AG04450 (cell line): ENCODE measurements at regions not wholly inside any gene's neighbourhood (a gene's known extent, or its start where the extent isn't known, plus 50 kb on each side); places are given as distances from the start of the nearest gene placed in this dataset.
A peak's percentile ranks its signal among the peaks of the same experiment; 100 is the strongest.

ENCODE experiments used
- CTCF ChIA-PET: fragments of 300-600, 350-600 bp; formaldehyde crosslinking; extraction: SDS; loops from one replicate; lab custom pipeline; 2022; ENCODE audit warnings: antibody characterized with exemption, inconsistent platforms; lab: Charles Lee
- POLR2A ChIA-PET: fragments of 350-600 bp; formaldehyde crosslinking; extraction: SDS; loops from one replicate; lab custom pipeline; 2021; ENCODE audit warnings: antibody characterized with exemption, inconsistent platforms; lab: Yijun Ruan, JAX
- DNase-seq: peaks from one replicate; pipeline ENCODE4 v3.0.0-alpha.2; 2011; ENCODE audit warnings: low read depth, low spot score
- H3K27ac ChIP-seq: one replicate; pipeline ENCODE4 v1.5.1; 2012; ENCODE audit warnings: low read depth, low read length, control low read depth
- H3K27me3 ChIP-seq: one replicate; pipeline ENCODE4 v1.6.0; 2012; ENCODE audit warnings: low read length; ENCODE audit not compliant: control insufficient read depth, insufficient read depth
- H3K4me3 ChIP-seq: 2 replicates; pipeline ENCODE4 v1.5.1; 2011; ENCODE audit warnings: mild to moderate bottlenecking, low read depth, low read length, control low read depth
- H3K9me3 ChIP-seq: 2 replicates; pipeline ENCODE4 v1.5.1; 2012; ENCODE audit warnings: low read length; ENCODE audit not compliant: control insufficient read depth, insufficient read depth
- TF ChIP-seq, protein P1 (sequence below): IDR thresholded peaks from 2 replicates; pipeline ENCODE4 v1.5.1; 2011; ENCODE audit warnings: low read depth, low read length, control low read depth, inconsistent platforms

DNA sequence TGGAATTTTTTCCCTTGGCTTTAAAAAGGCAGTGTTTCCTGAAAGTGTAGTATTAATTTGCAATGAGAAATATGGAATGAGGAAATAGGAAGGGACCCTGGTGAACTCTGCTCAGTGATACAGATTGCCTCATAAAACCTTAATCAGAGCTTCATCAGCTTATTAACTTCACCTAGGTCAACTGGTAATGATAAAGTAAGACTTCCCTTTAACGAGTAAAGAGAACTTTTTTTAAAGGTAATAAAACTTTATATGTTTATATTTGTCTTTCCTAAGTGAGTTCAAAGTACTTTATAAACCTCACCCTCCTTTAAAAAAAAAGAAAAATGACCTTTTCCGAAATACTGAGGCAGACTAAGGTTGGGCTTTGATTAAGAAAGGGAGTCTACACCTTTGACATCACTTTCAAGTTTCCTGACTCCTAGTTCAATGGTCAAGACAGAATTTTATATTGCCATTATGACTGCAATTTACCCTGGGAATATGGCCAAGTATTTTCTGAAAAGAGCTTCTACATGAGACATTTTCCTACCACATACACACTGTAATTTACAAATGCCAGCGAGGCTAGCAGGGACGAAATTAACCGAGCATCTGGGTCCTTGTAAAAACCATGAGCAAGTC, 706.3 kb upstream of the TENM3 start:
- H3K27ac ChIP-seq: no peak overlapping the region
- H3K4me3 ChIP-seq: no peak overlapping the region
- TF ChIP-seq, protein P1, sequence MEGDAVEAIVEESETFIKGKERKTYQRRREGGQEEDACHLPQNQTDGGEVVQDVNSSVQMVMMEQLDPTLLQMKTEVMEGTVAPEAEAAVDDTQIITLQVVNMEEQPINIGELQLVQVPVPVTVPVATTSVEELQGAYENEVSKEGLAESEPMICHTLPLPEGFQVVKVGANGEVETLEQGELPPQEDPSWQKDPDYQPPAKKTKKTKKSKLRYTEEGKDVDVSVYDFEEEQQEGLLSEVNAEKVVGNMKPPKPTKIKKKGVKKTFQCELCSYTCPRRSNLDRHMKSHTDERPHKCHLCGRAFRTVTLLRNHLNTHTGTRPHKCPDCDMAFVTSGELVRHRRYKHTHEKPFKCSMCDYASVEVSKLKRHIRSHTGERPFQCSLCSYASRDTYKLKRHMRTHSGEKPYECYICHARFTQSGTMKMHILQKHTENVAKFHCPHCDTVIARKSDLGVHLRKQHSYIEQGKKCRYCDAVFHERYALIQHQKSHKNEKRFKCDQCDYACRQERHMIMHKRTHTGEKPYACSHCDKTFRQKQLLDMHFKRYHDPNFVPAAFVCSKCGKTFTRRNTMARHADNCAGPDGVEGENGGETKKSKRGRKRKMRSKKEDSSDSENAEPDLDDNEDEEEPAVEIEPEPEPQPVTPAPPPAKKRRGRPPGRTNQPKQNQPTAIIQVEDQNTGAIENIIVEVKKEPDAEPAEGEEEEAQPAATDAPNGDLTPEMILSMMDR: no peak
- POLR2A ChIA-PET: no interaction called here
- H3K9me3 ChIP-seq: no peaks in the 10 kb centered on the region
- no peak for DNase-seq
- H3K27me3 ChIP-seq: no peaks in the 10 kb centered on the region
- CTCF ChIA-PET: interaction anchor here (0.6 to 2.3 kb wide), 5 partner anchors 9 to 873 kb away, joined by 3 to 19 read pairs (median 5); no protein-coding TSS in a partner anchor

DNA sequence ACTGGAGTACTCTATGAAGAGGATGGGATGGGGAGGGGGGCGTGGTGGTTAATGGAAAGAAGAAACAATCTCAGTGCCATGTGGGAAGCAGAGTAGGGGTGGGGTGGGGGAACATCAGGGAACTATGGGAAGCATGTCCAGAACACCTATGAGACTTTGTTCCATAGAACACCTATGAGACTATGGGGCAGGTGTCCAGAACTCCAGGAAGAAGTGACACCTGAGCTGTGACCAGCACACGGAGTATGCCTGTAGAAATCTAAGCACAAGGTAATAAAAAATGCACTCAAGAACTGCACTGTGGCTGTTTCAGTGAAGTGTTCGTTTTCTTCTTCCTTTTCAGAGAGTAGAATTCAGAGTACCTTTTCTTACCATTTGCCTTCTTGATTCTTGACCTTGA, 704.8 kb upstream of the TENM3 start:
- TF ChIP-seq, protein P1: no peak
- no peak overlapping the region for H3K4me3 ChIP-seq
- no peak for DNase-seq
- H3K27ac ChIP-seq: no peak overlapping the region
- ChIA-PET POLR2A (no interaction called here), CTCF (interaction anchor here (2.3 kb wide), 1 partner anchor 10 kb away, joined by 19 read pairs; no protein-coding TSS in a partner anchor)
- H3K27me3 ChIP-seq: no peaks in the 10 kb centered on the region
- no peaks in the 10 kb centered on the region for H3K9me3 ChIP-seq

DNA sequence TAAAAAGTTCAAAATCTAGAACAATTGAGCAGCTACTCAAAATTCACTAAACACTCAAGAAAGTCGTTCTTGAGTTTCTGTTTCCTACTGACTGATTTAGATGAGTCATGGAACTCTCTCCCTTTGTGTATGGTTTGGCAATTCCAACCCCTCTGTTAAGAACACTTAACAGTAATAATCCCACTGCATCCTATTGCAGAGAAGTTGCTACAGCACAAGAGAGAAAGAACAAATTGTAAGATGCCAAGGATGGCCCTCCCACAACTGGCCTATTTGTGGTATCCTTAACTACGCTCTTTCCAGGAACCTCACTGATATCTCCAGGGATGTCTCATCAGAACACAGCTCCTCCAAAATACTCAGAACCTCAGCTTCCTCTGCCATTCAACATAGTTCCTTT, 701.8 kb upstream of the TENM3 start:
- POLR2A ChIA-PET: no interaction called here

DNA sequence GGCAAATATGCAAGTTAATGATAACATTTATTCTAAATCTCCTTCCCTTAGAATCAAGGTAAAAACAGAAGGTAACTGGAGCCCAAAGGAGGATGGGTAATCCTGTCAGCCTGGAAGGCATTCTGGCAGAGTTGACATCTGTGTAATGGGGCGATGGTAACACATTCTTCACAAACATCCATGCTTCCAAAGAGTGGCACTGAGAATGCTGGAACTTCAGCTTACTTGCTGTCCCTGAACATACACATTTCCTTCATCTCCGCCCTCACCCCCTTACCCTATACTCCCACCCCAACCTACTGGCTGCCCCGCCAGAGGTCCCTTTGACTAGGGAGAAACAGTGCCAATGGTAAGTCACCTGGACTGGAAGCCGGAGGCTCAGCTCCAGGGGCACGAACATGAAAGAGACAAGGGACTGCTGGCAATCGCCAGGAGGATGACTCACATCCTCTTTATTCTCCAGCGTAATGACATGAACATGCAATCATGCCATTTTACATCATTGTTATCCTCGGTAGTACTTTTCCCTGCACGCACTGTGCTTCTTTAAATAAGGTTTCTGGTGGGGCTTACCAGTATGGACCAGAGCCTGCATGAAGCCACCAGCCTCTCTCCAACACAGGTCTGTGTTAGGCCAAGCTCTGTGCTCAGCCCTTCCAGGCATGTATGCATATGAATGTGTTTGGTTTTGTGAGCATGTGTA, 694.2 kb upstream of the TENM3 start:
- TF ChIP-seq, protein P1: no peak
- Histone ChIP-seq H3K27ac (peak overlapping the region; percentile 47), H3K4me3 (no peak overlapping the region), H3K9me3 (no peaks in the 10 kb centered on the region), H3K27me3 (no peaks in the 10 kb centered on the region)
- CTCF ChIA-PET: no interaction called here
- DNase-seq: peak; percentile 57
- POLR2A ChIA-PET: no interaction called here

More for the DNA sequence above, 701.8 kb upstream of the TENM3 start:
- TF ChIP-seq, protein P1: no peak
- no peaks in the 10 kb centered on the region for H3K27me3 ChIP-seq
- no peaks in the 10 kb centered on the region for H3K9me3 ChIP-seq
- no peak overlapping the region for H3K4me3 ChIP-seq
- no peak overlapping the region for H3K27ac ChIP-seq
- peak; percentile 18 for DNase-seq
- CTCF ChIA-PET: interaction anchor here (1.3 kb wide), 1 partner anchor 13 kb away, joined by 3 read pairs; no protein-coding TSS in a partner anchor

DNA sequence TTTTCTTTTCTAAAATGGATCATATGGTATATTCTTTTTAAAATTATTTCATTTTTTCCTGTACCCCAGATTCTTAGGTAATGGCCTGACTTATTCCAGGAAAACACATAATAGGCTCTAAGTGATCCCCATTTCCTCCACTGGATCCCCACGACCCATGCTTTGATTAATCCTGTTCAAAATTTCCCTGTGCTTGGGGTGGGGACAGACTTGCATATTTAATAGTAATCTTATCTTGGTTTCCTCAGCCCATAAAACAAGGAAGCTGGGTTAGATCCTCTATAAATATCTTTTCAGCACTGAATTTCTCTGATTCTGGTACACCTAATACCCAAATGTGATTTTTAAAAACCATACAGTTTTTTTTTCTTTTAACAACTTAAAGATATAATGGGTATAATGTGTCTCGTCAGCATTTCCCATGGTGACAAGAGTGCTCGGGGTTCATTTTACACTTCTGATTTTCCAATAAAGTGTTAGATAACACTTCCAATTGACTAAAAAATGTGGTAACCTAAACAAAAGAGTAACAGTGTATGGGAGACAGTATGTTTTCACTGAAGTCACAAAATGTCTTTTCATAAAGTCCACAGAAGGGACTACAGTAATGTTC, 693.5 kb upstream of the TENM3 start:
- Histone ChIP-seq H3K9me3 (no peaks in the 10 kb centered on the region), H3K27ac (peak overlapping the region; percentile 40), H3K27me3 (no peaks in the 10 kb centered on the region), H3K4me3 (no peak overlapping the region)
- TF ChIP-seq, protein P1: no peak
- ChIA-PET POLR2A (no interaction called here), CTCF (no interaction called here)
- no peak for DNase-seq
